Stomach (tissue), 4 donors: ENCODE measurements at regions not wholly inside any gene's neighbourhood (a gene's known extent, or its start where the extent isn't known, plus 50 kb on each side); places are given as distances from the start of the nearest gene placed in this dataset.

ENCODE experiments used
- POLR2A ChIP-seq, 4 donors: fragments of 450-650 bp; IDR thresholded peaks; one replicate each; pipeline ENCODE4 v1.6.1; 2016; ENCODE audit warnings: antibody characterized with exemption in 4 of 4, control low read depth in 2 of 4, mild to moderate bottlenecking in 1 of 4, moderate library complexity in 1 of 4
- TF ChIP-seq, protein P1 (sequence below), 7 experiments: fragments of 450-650 bp in 4 of 7; fragments of 200-600 bp in 3 of 7; sonication (generic) in 3 of 7; IDR thresholded peaks; one replicate each; pipeline ENCODE4 v1.5.1; 2016 to 2019; ENCODE audit warnings: antibody characterized with exemption in 7 of 7, control low read depth in 2 of 7, mild to moderate bottlenecking in 1 of 7

DNA sequence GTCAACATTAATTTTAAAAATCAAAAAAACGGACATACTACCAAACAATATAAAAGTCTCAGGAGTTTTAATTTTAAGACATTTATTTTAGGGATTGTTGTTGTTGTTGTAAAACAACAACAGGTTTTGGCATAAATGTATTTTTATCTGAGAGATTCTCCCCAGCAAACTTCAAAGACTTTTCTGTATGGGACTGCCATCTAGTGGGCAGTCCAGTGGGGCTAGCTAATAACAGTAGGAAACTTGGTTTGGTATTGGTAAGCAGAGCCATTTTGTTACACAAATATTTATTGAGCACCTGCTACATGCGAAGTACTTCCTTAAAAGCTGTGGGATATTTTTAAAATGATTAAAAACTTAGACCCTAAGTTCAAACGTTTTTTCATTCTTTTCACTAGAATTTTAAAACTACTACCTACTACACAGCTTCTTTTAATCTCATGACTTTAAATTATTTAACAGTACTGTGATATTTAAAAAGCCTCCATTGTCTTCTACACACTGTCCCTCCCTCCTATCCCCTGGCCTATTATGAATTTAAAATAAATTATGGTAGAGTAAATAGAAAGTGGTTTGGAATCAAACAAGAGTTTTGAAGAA is 1028.4 kb upstream of the INTU start:
- TF ChIP-seq, protein P1, sequence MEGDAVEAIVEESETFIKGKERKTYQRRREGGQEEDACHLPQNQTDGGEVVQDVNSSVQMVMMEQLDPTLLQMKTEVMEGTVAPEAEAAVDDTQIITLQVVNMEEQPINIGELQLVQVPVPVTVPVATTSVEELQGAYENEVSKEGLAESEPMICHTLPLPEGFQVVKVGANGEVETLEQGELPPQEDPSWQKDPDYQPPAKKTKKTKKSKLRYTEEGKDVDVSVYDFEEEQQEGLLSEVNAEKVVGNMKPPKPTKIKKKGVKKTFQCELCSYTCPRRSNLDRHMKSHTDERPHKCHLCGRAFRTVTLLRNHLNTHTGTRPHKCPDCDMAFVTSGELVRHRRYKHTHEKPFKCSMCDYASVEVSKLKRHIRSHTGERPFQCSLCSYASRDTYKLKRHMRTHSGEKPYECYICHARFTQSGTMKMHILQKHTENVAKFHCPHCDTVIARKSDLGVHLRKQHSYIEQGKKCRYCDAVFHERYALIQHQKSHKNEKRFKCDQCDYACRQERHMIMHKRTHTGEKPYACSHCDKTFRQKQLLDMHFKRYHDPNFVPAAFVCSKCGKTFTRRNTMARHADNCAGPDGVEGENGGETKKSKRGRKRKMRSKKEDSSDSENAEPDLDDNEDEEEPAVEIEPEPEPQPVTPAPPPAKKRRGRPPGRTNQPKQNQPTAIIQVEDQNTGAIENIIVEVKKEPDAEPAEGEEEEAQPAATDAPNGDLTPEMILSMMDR (IDR thresholded peaks at IDR 0.05): peak in 2 of 7 experiments; percentile 28 to 55
- TF ChIP-seq POLR2A (IDR thresholded peaks at IDR 0.05): no peak
